H9 (cell line): ENCODE measurements at regions not wholly inside any gene's neighbourhood (a gene's known extent, or its start where the extent isn't known, plus 50 kb on each side); places are given as distances from the start of the nearest gene placed in this dataset.

ENCODE experiments used
- DNase-seq: peaks from one replicate; pipeline ENCODE4 v3.0.0-alpha.2; 2017
- H2AFZ ChIP-seq: one replicate; pipeline ENCODE4 v1.6.1; 2013; ENCODE audit warnings: mild to moderate bottlenecking, low read length, control low read depth, moderate library complexity
- H2AK5ac ChIP-seq: 2 replicates; pipeline ENCODE4 v1.6.1; 2013; ENCODE audit warnings: low read length, control low read depth, mixed read lengths; ENCODE audit not compliant: insufficient read length
- H2BK120ac ChIP-seq: one replicate; pipeline ENCODE4 v1.6.1; 2013; ENCODE audit warnings: low read depth, mild to moderate bottlenecking, low read length, control low read depth, inconsistent platforms; ENCODE audit not compliant: poor library complexity, severe bottlenecking
- H2BK12ac ChIP-seq: 2 replicates; pipeline ENCODE4 v1.6.1; 2013; ENCODE audit warnings: low read length, control low read depth, mixed read lengths, low read depth; ENCODE audit not compliant: insufficient read length
- H2BK15ac ChIP-seq: 2 replicates; pipeline ENCODE4 v1.6.1; 2013; ENCODE audit warnings: low read depth, low read length, control low read depth
- H2BK20ac ChIP-seq: one replicate; pipeline ENCODE4 v1.6.1; 2013; ENCODE audit warnings: low read depth, mild to moderate bottlenecking, low read length, control low read depth, inconsistent platforms; ENCODE audit not compliant: poor library complexity, severe bottlenecking
- H2BK5ac ChIP-seq: 2 replicates; pipeline ENCODE4 v1.6.1; 2013; ENCODE audit warnings: low read length, control low read depth, mixed read lengths; ENCODE audit not compliant: insufficient read length
- H3K14ac ChIP-seq: 2 replicates; pipeline ENCODE4 v1.6.1; 2013; ENCODE audit warnings: low read length, control low read depth; ENCODE audit not compliant: insufficient read depth
- H3K18ac ChIP-seq: 2 replicates; pipeline ENCODE4 v1.6.1; 2013; ENCODE audit warnings: low read depth, mild to moderate bottlenecking, mixed read lengths, low read length, control low read depth; ENCODE audit not compliant: insufficient read length
- H3K23ac ChIP-seq: 2 replicates; pipeline ENCODE4 v1.6.1; 2013; ENCODE audit warnings: low read length, control low read depth, mixed read lengths, low read depth; ENCODE audit not compliant: insufficient read length
- H3K23me2 ChIP-seq: 2 replicates; pipeline ENCODE4 v1.6.1; 2013; ENCODE audit warnings: low read depth, mild to moderate bottlenecking, mixed read lengths, low read length, control low read depth; ENCODE audit not compliant: insufficient read length, poor library complexity, severe bottlenecking
- H3K27ac ChIP-seq: 2 replicates; pipeline ENCODE4 v1.5.1; 2013; ENCODE audit warnings: low read length, control low read depth, mixed read lengths, low read depth; ENCODE audit not compliant: insufficient read length
- H3K27me3 ChIP-seq: 2 replicates; pipeline ENCODE4 v1.6.1; 2013; ENCODE audit warnings: low read length, control low read depth, inconsistent platforms; ENCODE audit not compliant: insufficient read depth
- H3K4ac ChIP-seq: 2 replicates; pipeline ENCODE4 v1.6.1; 2013; ENCODE audit warnings: low read depth, mild to moderate bottlenecking, control low read depth, inconsistent platforms, low read length, moderate library complexity
- H3K4me1 ChIP-seq: 2 replicates; pipeline ENCODE4 v1.6.1; 2013; ENCODE audit warnings: low read length, control low read depth, inconsistent platforms; ENCODE audit not compliant: insufficient read depth
- H3K4me2 ChIP-seq: 2 replicates; pipeline ENCODE4 v1.6.1; 2013; ENCODE audit warnings: low read length, control low read depth, mixed read lengths; ENCODE audit not compliant: insufficient read length, insufficient read depth
- H3K56ac ChIP-seq: 2 replicates; pipeline ENCODE4 v1.6.1; 2013; ENCODE audit warnings: low read depth, mild to moderate bottlenecking, mixed read lengths, low read length, control low read depth; ENCODE audit not compliant: insufficient read length
- H3K79me1 ChIP-seq: 2 replicates; pipeline ENCODE4 v1.6.1; 2013; ENCODE audit warnings: low read depth, mild to moderate bottlenecking, moderate library complexity, low read length, control low read depth, inconsistent platforms; ENCODE audit not compliant: insufficient read depth, poor library complexity, severe bottlenecking
- H3K79me2 ChIP-seq: 2 replicates; pipeline ENCODE4 v1.6.1; 2013; ENCODE audit warnings: low read length, control low read depth, inconsistent platforms; ENCODE audit not compliant: insufficient read depth
- H3K9ac ChIP-seq: 2 replicates; pipeline ENCODE4 v1.6.1; 2013; ENCODE audit warnings: low read length, control low read depth, mixed read lengths; ENCODE audit not compliant: insufficient read length; ENCODE audit errors: extremely low read depth
- H3K9me3 ChIP-seq: one replicate; pipeline ENCODE4 v1.6.1; 2013; ENCODE audit warnings: low read depth, low read length, inconsistent platforms; ENCODE audit not compliant: control insufficient read depth
- H3T11ph ChIP-seq: one replicate; pipeline ENCODE4 v1.6.1; 2013; ENCODE audit warnings: mild to moderate bottlenecking, low read length, control low read depth, inconsistent platforms
- H4K20me1 ChIP-seq: one replicate; pipeline ENCODE4 v1.6.1; 2013; ENCODE audit not compliant: control insufficient read depth, insufficient read length, insufficient read depth
- H4K5ac ChIP-seq: 2 replicates; pipeline ENCODE4 v1.6.1; 2013; ENCODE audit warnings: low read depth, mild to moderate bottlenecking, mixed read lengths, low read length, control low read depth; ENCODE audit not compliant: insufficient read length
- H4K8ac ChIP-seq: replicated peaks from 2 replicates; pipeline ENCODE4 v1.6.1; 2013; ENCODE audit warnings: low read length, control low read depth, mixed read lengths, low read depth; ENCODE audit not compliant: insufficient read length
- H4K91ac ChIP-seq: 2 replicates; pipeline ENCODE4 v1.6.1; 2013; ENCODE audit warnings: low read depth, mild to moderate bottlenecking, moderate library complexity, mixed read lengths, low read length, control low read depth; ENCODE audit not compliant: insufficient read length
- H3K27ac Mint-ChIP-seq, 3 experiments: 2 replicates in 2 of 3; 3 replicates in 1 of 3; pipeline ENCODE4 v1.8.0; 2020 to 2021; ENCODE audit warnings: mixed read lengths in 3 of 3, mild to moderate bottlenecking in 1 of 3, moderate library complexity in 1 of 3
- H3K27me3 Mint-ChIP-seq: 2 replicates; pipeline ENCODE4 v1.8.0; 2021; ENCODE audit warnings: low read depth, mild to moderate bottlenecking, moderate library complexity, mixed read lengths
- H3K36me3 Mint-ChIP-seq, 3 experiments: 2 replicates in 2 of 3; 3 replicates in 1 of 3; pipeline ENCODE4 v1.8.0; 2020 to 2021; ENCODE audit warnings: low read depth in 3 of 3, mixed read lengths in 3 of 3; ENCODE audit not compliant: insufficient read depth in 1 of 3
- H3K4me1 Mint-ChIP-seq, 2 experiments: 2 replicates each; pipeline ENCODE4 v1.8.0; 2020; ENCODE audit warnings: mixed read lengths in 2 of 2
- H3K4me3 Mint-ChIP-seq, 2 experiments: 2 replicates in 1 of 2; 3 replicates in 1 of 2; pipeline ENCODE4 v1.8.0; 2020 to 2021; ENCODE audit warnings: mild to moderate bottlenecking in 2 of 2, mixed read lengths in 2 of 2, moderate library complexity in 1 of 2
- H3K9me3 Mint-ChIP-seq, 2 experiments: 2 replicates in 1 of 2; 3 replicates in 1 of 2; pipeline ENCODE4 v1.8.0; 2020; ENCODE audit warnings: mild to moderate bottlenecking in 2 of 2, mixed read lengths in 2 of 2, moderate library complexity in 1 of 2
- WGBS: extraction: QIAGEN DNeasy Blood & Tissue Kit; methylation state at CpG from one replicate; pipeline ENCODE4 v1.1.7; 2013; ENCODE audit warnings: missing lambda C conversion rate, low lambda C conversion rate, mixed read lengths; ENCODE audit not compliant: insufficient read length; ENCODE audit errors: extremely low coverage; 5-methylcytosine and 5-hydroxymethylcytosine counted together
- TF ChIP-seq, protein P1 (sequence below): fragments of 200-600 bp; sonication (generic); conservative IDR thresholded peaks from 3 replicates; pipeline ENCODE4 v1.8.0; 2021; ENCODE audit warnings: antibody characterized with exemption, mild to moderate bottlenecking

DNA sequence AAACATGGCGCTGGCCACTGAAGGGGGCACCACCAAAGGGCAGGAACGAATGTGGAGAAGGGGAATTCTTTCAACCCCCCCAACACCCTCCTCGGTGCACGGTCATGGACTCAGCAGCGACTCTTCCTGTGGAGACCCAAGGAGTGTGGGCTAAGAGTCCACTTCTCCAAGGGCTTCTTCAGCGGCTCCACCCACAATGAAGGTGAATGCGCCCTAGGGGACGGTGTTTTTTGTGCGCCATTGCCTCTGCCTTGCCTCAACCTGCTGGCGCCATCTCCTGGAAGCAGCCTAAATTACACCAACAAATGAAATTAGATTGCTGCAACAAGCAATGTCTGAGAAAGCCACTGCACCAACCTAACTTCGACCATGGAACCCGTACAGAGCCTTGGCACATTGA, 169.2 kb upstream of the MAGEB18 start:
- H2AFZ ChIP-seq: no peak overlapping the region
- no CpG with 5 or more reads among the region's 12 CpGs for WGBS
- H3K9me3 Mint-ChIP-seq: peaks cover 81 to 84% of the 10 kb centered on the region in 2 experiments

More for the DNA sequence above, 169.2 kb upstream of the MAGEB18 start:
- H3K56ac ChIP-seq: no peak overlapping the region
- H3K27me3 ChIP-seq: no peaks in the 10 kb centered on the region
- peaks cover 33% of the 10 kb centered on the region for H3K9me3 ChIP-seq
- H4K91ac ChIP-seq: no peak overlapping the region
- no peak overlapping the region for H2BK12ac ChIP-seq
- H3K4me2 ChIP-seq: no peak overlapping the region
- H3K4ac ChIP-seq: no peak overlapping the region
- no peaks in the 10 kb centered on the region; the same call in 1 of the 2 replicates for H3K27me3 Mint-ChIP-seq
- no peak overlapping the region for H3K14ac ChIP-seq
- H2BK120ac ChIP-seq: no peak overlapping the region
- H3K23me2 ChIP-seq: no peaks in the 10 kb centered on the region
- no peak overlapping the region for H3K27ac Mint-ChIP-seq
- H3K36me3 Mint-ChIP-seq: peaks cover 3 to 5% (median 4%) of the 10 kb centered on the region in 3 experiments; a peak in 2 of 7 replicates
- no peaks in the 10 kb centered on the region for H3K79me2 ChIP-seq
- H2BK15ac ChIP-seq: no peak overlapping the region
- H3K9ac ChIP-seq: no peak overlapping the region
- no peak overlapping the region for H4K5ac ChIP-seq
- no peaks in the 10 kb centered on the region for H3K79me1 ChIP-seq
- H3K18ac ChIP-seq: no peak overlapping the region
- peak; percentile 64 for DNase-seq
- H4K20me1 ChIP-seq: no peaks in the 10 kb centered on the region
- TF ChIP-seq, protein P1, sequence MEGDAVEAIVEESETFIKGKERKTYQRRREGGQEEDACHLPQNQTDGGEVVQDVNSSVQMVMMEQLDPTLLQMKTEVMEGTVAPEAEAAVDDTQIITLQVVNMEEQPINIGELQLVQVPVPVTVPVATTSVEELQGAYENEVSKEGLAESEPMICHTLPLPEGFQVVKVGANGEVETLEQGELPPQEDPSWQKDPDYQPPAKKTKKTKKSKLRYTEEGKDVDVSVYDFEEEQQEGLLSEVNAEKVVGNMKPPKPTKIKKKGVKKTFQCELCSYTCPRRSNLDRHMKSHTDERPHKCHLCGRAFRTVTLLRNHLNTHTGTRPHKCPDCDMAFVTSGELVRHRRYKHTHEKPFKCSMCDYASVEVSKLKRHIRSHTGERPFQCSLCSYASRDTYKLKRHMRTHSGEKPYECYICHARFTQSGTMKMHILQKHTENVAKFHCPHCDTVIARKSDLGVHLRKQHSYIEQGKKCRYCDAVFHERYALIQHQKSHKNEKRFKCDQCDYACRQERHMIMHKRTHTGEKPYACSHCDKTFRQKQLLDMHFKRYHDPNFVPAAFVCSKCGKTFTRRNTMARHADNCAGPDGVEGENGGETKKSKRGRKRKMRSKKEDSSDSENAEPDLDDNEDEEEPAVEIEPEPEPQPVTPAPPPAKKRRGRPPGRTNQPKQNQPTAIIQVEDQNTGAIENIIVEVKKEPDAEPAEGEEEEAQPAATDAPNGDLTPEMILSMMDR: peak; percentile 71
- H2AK5ac ChIP-seq: no peak overlapping the region
- H3K4me3 Mint-ChIP-seq: no peak overlapping the region
- H2BK5ac ChIP-seq: no peak overlapping the region
- no peak overlapping the region for H3T11ph ChIP-seq
- H3K23ac ChIP-seq: no peak overlapping the region
- H2BK20ac ChIP-seq: no peak overlapping the region
- H3K4me1 ChIP-seq: no peaks in the 10 kb centered on the region
- H4K8ac ChIP-seq: no peak overlapping the region
- H3K4me1 Mint-ChIP-seq: no peaks in the 10 kb centered on the region
- no peak overlapping the region for H3K27ac ChIP-seq
